Right lobe of liver (tissue), 6 donors: ENCODE measurements at regions not wholly inside any gene's neighbourhood (a gene's known extent, or its start where the extent isn't known, plus 50 kb on each side); places are given as distances from the start of the nearest gene placed in this dataset.

Source experiments
- ATAC-seq, 4 donors: fragments of 200-7000 bp; cut with Tn5 transposase; one replicate each; pipeline ENCODE4 v1.9.1; 2020; ENCODE audit warnings: mild to moderate bottlenecking in 4 of 4, moderate library complexity in 4 of 4
- DNase-seq, 3 donors: peaks; one replicate each; pipeline ENCODE4 v3.0.0-alpha.2; 2020
- H3K27ac ChIP-seq, 3 donors: fragments of 200-600 bp; one replicate each; pipeline ENCODE4 v1.8.0; 2022
- H3K27me3 ChIP-seq, 2 donors: fragments of 200-600 bp; one replicate each; pipeline ENCODE4 v1.8.0; 2022
- H3K36me3 ChIP-seq, 4 donors: fragments of 200-600 bp; sonication (generic) in 1 of 4; one replicate each; pipeline versions ENCODE4 v1.5.1 to v1.8.0; 2017 to 2022; ENCODE audit warnings: control low read depth in 1 of 4
- H3K4me1 ChIP-seq, 4 donors: fragments of 200-600 bp; sonication (generic) in 1 of 4; one replicate each; pipeline versions ENCODE4 v1.5.1 to v1.8.0; 2017 to 2022; ENCODE audit warnings: control low read depth in 1 of 4
- H3K4me3 ChIP-seq, 3 donors: fragments of 200-600 bp; one replicate each; pipeline ENCODE4 v1.8.0; 2022
- H3K9me3 ChIP-seq, 4 donors: fragments of 200-600 bp; sonication (generic) in 1 of 4; one replicate each; pipeline versions ENCODE4 v1.5.1 to v1.8.0; 2017 to 2022; ENCODE audit warnings: control low read depth in 1 of 4
- POLR2A ChIP-seq: fragments of 450-650 bp; IDR thresholded peaks from one replicate; pipeline ENCODE4 v1.6.1; 2017; ENCODE audit warnings: antibody characterized with exemption, mild to moderate bottlenecking
- WGBS: methylation state at CpG from one replicate; pipeline ENCODE4 v1.1.6; 2018; ENCODE audit warnings: low coverage, low lambda C conversion rate; ENCODE audit not compliant: insufficient coverage; ENCODE audit errors: missing lambda C conversion rate; 5-methylcytosine and 5-hydroxymethylcytosine counted together
- intact Hi-C, 2 donors: fragments of 100-400 bp; cut with DNase I; formaldehyde crosslinking; loops; one replicate each; pipeline versions ENCODE4 v1.11.2 to v1.14.1; 2022
- TF ChIP-seq, protein P1 (sequence below), 4 donors: fragments of 200-600 bp in 3 of 4; fragments of 450-650 bp in 1 of 4; IDR thresholded peaks; one replicate each; pipeline versions ENCODE4 v1.5.1 to v1.8.0; 2016 to 2022; ENCODE audit warnings: antibody characterized with exemption in 4 of 4, mild to moderate bottlenecking in 2 of 4
- donor health status: DM: no; HTN: yes; CAD: no.
- donor health status: DM: no; HTN: no; CAD: no.
- donor health status: DM: no; HTN: no; CAD: no.
- donor health status: DM: no; HTN: yes; CAD: no.
- donor health status: DM: no; HTN: yes; CAD: no.

GRCh38 chr18:46413684-46414083, 243.3 kb downstream of the LOXHD1 start:
- no peak for ATAC-seq
- Histone ChIP-seq H3K36me3 (no peaks in the 10 kb centered on the region), H3K9me3 (no peaks in the 10 kb centered on the region), H3K4me1 (peaks cover 0 to 30% (median 8%) of the 10 kb centered on the region in 4 donors), H3K27ac (no peak overlapping the region), H3K4me3 (no peak overlapping the region), H3K27me3 (no peaks in the 10 kb centered on the region)
- DNase-seq, result no peak
- WGBS, result 59% methylated on average over 3 of the region's 3 CpGs
- TF ChIP-seq POLR2A, result no peak
- TF ChIP-seq, protein P1, sequence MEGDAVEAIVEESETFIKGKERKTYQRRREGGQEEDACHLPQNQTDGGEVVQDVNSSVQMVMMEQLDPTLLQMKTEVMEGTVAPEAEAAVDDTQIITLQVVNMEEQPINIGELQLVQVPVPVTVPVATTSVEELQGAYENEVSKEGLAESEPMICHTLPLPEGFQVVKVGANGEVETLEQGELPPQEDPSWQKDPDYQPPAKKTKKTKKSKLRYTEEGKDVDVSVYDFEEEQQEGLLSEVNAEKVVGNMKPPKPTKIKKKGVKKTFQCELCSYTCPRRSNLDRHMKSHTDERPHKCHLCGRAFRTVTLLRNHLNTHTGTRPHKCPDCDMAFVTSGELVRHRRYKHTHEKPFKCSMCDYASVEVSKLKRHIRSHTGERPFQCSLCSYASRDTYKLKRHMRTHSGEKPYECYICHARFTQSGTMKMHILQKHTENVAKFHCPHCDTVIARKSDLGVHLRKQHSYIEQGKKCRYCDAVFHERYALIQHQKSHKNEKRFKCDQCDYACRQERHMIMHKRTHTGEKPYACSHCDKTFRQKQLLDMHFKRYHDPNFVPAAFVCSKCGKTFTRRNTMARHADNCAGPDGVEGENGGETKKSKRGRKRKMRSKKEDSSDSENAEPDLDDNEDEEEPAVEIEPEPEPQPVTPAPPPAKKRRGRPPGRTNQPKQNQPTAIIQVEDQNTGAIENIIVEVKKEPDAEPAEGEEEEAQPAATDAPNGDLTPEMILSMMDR (IDR thresholded peaks at IDR 0.05), result no peak
- intact Hi-C loops, result loop anchor here in 1 of 2 donors (10.0 kb wide), 1 partner anchor 69 kb away; no protein-coding TSS in a partner anchor

- intact Hi-C loops, result loop anchor here in 1 of 2 donors (10.0 kb wide), 1 partner anchor 70 kb away; no protein-coding TSS in a partner anchor
- 79% methylated on average over 4 of the region's 7 CpGs for WGBS
- TF ChIP-seq POLR2A, result no peak
- TF ChIP-seq, protein P1 (IDR thresholded peaks at IDR 0.05), result no peak
- H3K36me3 ChIP-seq, result no peaks in the 10 kb centered on the region
- no peaks in the 10 kb centered on the region for H3K9me3 ChIP-seq
- H3K4me1 ChIP-seq, result peaks cover 0 to 41% (median 8%) of the 10 kb centered on the region in 4 donors
- DNase-seq, result no peak
- no peaks in the 10 kb centered on the region for H3K27me3 ChIP-seq
- ATAC-seq, result no peak
- no peak overlapping the region for H3K4me3 ChIP-seq
- H3K27ac ChIP-seq, result no peak overlapping the region
Measured at GRCh38 chr18:46414863-46415262, 242.2 kb downstream of the LOXHD1 start.

- Histone ChIP-seq H3K27ac (no peak overlapping the region), H3K9me3 (no peaks in the 10 kb centered on the region), H3K27me3 (no peaks in the 10 kb centered on the region), H3K36me3 (no peaks in the 10 kb centered on the region), H3K4me3 (no peak overlapping the region), H3K4me1 (peaks cover 0 to 44% (median 8%) of the 10 kb centered on the region in 4 donors)
- DNase-seq (no peak), ATAC-seq (no peak)
- 74% methylated on average over 4 of the region's 4 CpGs for WGBS
- intact Hi-C loops, result loop anchor here in 1 of 2 donors (10.0 kb wide), 1 partner anchor 71 kb away; no protein-coding TSS in a partner anchor
- no peak for TF ChIP-seq POLR2A
- TF ChIP-seq, protein P1 (IDR thresholded peaks at IDR 0.05), result no peak
Measured at GRCh38 chr18:46415532-46416252, 241.3 kb downstream of the LOXHD1 start.

GRCh38 chr18:46416706-46417638, 240.0 kb downstream of the LOXHD1 start:
- no peaks in the 10 kb centered on the region for H3K9me3 ChIP-seq
- H3K27me3 ChIP-seq, result no peaks in the 10 kb centered on the region
- no peak overlapping the region for H3K27ac ChIP-seq
- WGBS, result 92% methylated on average over 2 of the region's 4 CpGs
- intact Hi-C loops, result loop anchor here in 1 of 2 donors (10.0 kb wide), 1 partner anchor 72 kb away; no protein-coding TSS in a partner anchor
- H3K4me1 ChIP-seq, result peaks cover 0 to 48% (median 8%) of the 10 kb centered on the region in 4 donors
- no peak for DNase-seq
- no peak overlapping the region for H3K4me3 ChIP-seq
- TF ChIP-seq, protein P1 (IDR thresholded peaks at IDR 0.05), result no peak
- TF ChIP-seq POLR2A, result no peak
- no peak for ATAC-seq
- H3K36me3 ChIP-seq, result no peaks in the 10 kb centered on the region
